Panc1 (cell line): ENCODE measurements at regions not wholly inside any gene's neighbourhood (a gene's known extent, or its start where the extent isn't known, plus 50 kb on each side); places are given as distances from the start of the nearest gene placed in this dataset.

Experiments
- CTCF ChIP-seq: fragments of 450-650 bp; IDR thresholded peaks from 2 replicates; pipeline ENCODE4 v1.5.1; 2017; ENCODE audit warnings: mild to moderate bottlenecking
- POLR2AphosphoS5 ChIP-seq: IDR thresholded peaks from 2 replicates; pipeline ENCODE4 v1.6.1; 2012; ENCODE audit warnings: mild to moderate bottlenecking, low read depth, low read length, moderate library complexity
- REST ChIP-seq, 2 experiments: IDR thresholded peaks; 2 replicates each; pipeline ENCODE4 v1.6.1; 2011 to 2012; ENCODE audit warnings: low read depth in 2 of 2, control low read depth in 1 of 2, low read length in 1 of 2, mild to moderate bottlenecking in 1 of 2, moderate library complexity in 1 of 2; ENCODE audit not compliant: insufficient read depth in 1 of 2
- SIN3A ChIP-seq: IDR thresholded peaks from 2 replicates; pipeline ENCODE4 v1.6.1; 2012; ENCODE audit warnings: low read depth, mild to moderate bottlenecking, low read length, moderate library complexity, borderline replicate concordance; ENCODE audit not compliant: insufficient read depth
- TCF7L2 ChIP-seq: IDR thresholded peaks from 2 replicates; pipeline ENCODE4 v1.6.1; 2011; ENCODE audit warnings: mild to moderate bottlenecking, low read depth, low read length, inconsistent platforms

DNA sequence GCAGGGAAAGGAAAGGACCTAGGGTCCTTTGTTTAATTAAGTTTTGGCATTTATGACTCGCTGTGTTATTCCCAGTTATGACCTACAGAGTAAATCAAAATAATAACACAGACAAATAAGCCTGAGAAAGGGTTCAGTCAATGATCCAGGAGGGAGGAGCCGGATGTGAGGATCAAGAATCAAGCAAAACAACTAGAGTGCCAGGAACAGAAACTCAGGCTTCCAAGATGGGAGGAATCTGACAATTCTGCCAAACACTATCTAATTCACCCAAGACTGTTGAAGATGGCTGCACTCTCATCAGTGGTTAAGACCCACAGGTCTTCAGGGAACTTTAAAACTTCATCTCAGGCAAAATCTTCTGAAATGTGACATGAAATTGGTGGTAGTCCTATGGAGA is 50.3 kb upstream of the PIP4K2A start:
- TF ChIP-seq CTCF (no peak), REST (IDR thresholded peaks at IDR 0.05; ENCODE audit: insufficient read depth in 1 of 2, low read depth in 2 of 2, low read length in 1 of 2) (no peak), POLR2AphosphoS5 (no peak), SIN3A (no peak), TCF7L2 (no peak)
